K562 (cell line): ENCODE measurements at regions not wholly inside any gene's neighbourhood (a gene's known extent, or its start where the extent isn't known, plus 50 kb on each side); places are given as distances from the start of the nearest gene placed in this dataset.

ENCODE experiments used
- ATAC-seq: fragments of 200-7000 bp; cut with Tn5 transposase; 3 replicates; pipeline ENCODE4 v1.9.1; 2020; ENCODE audit warnings: moderate library complexity
- BruUV-seq: library from RNA; stranded (reverse); fragments of 400-500 nt; replicated peaks from 2 replicates; lab custom pipeline; 2021; lab: Mats Ljungman, UMichigan
- CTCF ChIA-PET: fragments of 300-600 bp; formaldehyde crosslinking; extraction: SDS; loops from one replicate; lab custom pipeline; 2021; ENCODE audit warnings: low intra/inter-chr PET ratio; lab: Yijun Ruan, JAX
- POLR2A ChIA-PET: fragments of 300-600, 350-650 bp; sonication (Branson Sonifier 250); formaldehyde crosslinking; extraction: SDS; loops from one replicate; lab custom pipeline; 2021; ENCODE audit warnings: antibody characterized with exemption, inconsistent platforms; lab: Yijun Ruan, JAX
- DNase-seq, 4 experiments: peaks; one replicate each; pipeline versions ENCODE4 v3.0.0 to v3.0.0-alpha.2; 2011 to 2018; ENCODE audit warnings: low spot score in 3 of 4, mixed read lengths in 3 of 4; ENCODE audit errors: extremely low read depth in 1 of 4
- FAIRE-seq: peaks from 2 replicates; lab custom pipeline; 2011; peaks lifted over from hg19 to GRCh38; lab: Jason Lieb, UNC
- H2AFZ ChIP-seq: 2 replicates; pipeline ENCODE4 v1.6.0; 2011; ENCODE audit warnings: low read depth, low read length, control low read depth, inconsistent platforms
- H3K27ac ChIP-seq: fragments of 200-600 bp; 3 replicates; pipeline ENCODE4 v1.8.0; 2011; ENCODE audit warnings: low read depth, mild to moderate bottlenecking, control low read depth, inconsistent platforms, low read length, moderate library complexity, mixed read lengths; ENCODE audit errors: extremely low read depth
- H3K27me3 ChIP-seq, 2 experiments: fragments of 300-600 bp in 1 of 2; 2 replicates in 1 of 2; 3 replicates in 1 of 2; pipeline versions ENCODE4 v1.6.0 to v1.8.0; 2011; ENCODE audit warnings: inconsistent platforms in 2 of 2, low read length in 2 of 2, mild to moderate bottlenecking in 1 of 2, mixed read lengths in 1 of 2, moderate library complexity in 1 of 2; ENCODE audit not compliant: control insufficient read depth in 2 of 2, insufficient read depth in 2 of 2
- H3K36me3 ChIP-seq: fragments of 300-600 bp; 3 replicates; pipeline ENCODE4 v1.8.0; 2011; ENCODE audit warnings: mild to moderate bottlenecking, low read length, inconsistent platforms; ENCODE audit not compliant: control insufficient read depth, insufficient read depth
- H3K4me1 ChIP-seq, 2 experiments: fragments of 200-600 bp in 1 of 2; replicated peaks in 1 of 2; 2 replicates in 1 of 2; 3 replicates in 1 of 2; pipeline versions ENCODE4 v1.5.1 to v1.8.0; 2011; ENCODE audit warnings: inconsistent platforms in 2 of 2, low read length in 2 of 2, mild to moderate bottlenecking in 1 of 2, mixed read lengths in 1 of 2, moderate library complexity in 1 of 2; ENCODE audit not compliant: control insufficient read depth in 2 of 2, insufficient read depth in 2 of 2
- H3K4me2 ChIP-seq: 2 replicates; pipeline ENCODE4 v1.6.1; 2011; ENCODE audit warnings: low read length, control low read depth, inconsistent platforms, mixed read lengths; ENCODE audit not compliant: insufficient read depth
- H3K4me3 ChIP-seq: fragments of 200-600 bp; sonication (generic), shearing (Covaris generic); 2 replicates; pipeline ENCODE4 v1.5.1; 2016; ENCODE audit warnings: control low read depth, inconsistent platforms
- H3K79me2 ChIP-seq: fragments of 200-600 bp; 3 replicates; pipeline ENCODE4 v1.8.0; 2011; ENCODE audit warnings: low read length, inconsistent platforms; ENCODE audit not compliant: control insufficient read depth, insufficient read depth
- H3K9ac ChIP-seq, 2 experiments: 2 replicates each; pipeline versions ENCODE4 v1.6.0 to v1.6.1; 2011; ENCODE audit warnings: low read depth in 2 of 2, low read length in 2 of 2, control low read depth in 1 of 2, inconsistent platforms in 1 of 2, mild to moderate bottlenecking in 1 of 2, mixed read lengths in 1 of 2; ENCODE audit not compliant: insufficient read depth in 1 of 2
- H3K9me1 ChIP-seq: one replicate; pipeline ENCODE4 v1.6.0; 2011; ENCODE audit warnings: inconsistent platforms, mild to moderate bottlenecking, low read length, moderate library complexity; ENCODE audit not compliant: control insufficient read depth, insufficient read depth
- H3K9me3 ChIP-seq: replicated peaks from 2 replicates; pipeline ENCODE4 v1.5.1; 2011; ENCODE audit warnings: low read depth, low read length, inconsistent platforms; ENCODE audit not compliant: control insufficient read depth, insufficient read depth
- H4K20me1 ChIP-seq: replicated peaks from 2 replicates; pipeline ENCODE4 v1.6.1; 2011; ENCODE audit warnings: low read length, inconsistent platforms, mixed read lengths; ENCODE audit not compliant: control insufficient read depth, insufficient read depth
- ATF1 ChIP-seq, 2 experiments: fragments of 450-650 bp in 1 of 2; IDR thresholded peaks; 2 replicates each; pipeline ENCODE4 v1.6.1; 2016; ENCODE audit warnings: missing compliant biosample characterization in 1 of 2, missing genetic modification characterization in 1 of 2
- HNRNPH1 ChIP-seq: fragments of 200-400 bp; formaldehyde crosslinking; optimal IDR thresholded peaks from 2 replicates; pipeline ENCODE3; 2017; ENCODE audit warnings: low read depth, mild to moderate bottlenecking, low read length, moderate library complexity
- PCBP2 ChIP-seq: fragments of 200-400 bp; formaldehyde crosslinking; IDR thresholded peaks from 2 replicates; pipeline ENCODE4 v1.6.1; 2018; ENCODE audit warnings: low read length, low read depth, mild to moderate bottlenecking, moderate library complexity; ENCODE audit not compliant: poor library complexity, severe bottlenecking
- POU5F1 ChIP-seq: fragments of 150-350 bp; IDR thresholded peaks from 2 replicates; pipeline ENCODE4 v1.6.1; 2014; ENCODE audit warnings: borderline replicate concordance, low read length, low read depth, mild to moderate bottlenecking; ENCODE audit not compliant: partially characterized antibody
- SMARCA5 ChIP-seq: fragments of 450-650 bp; IDR thresholded peaks from 2 replicates; pipeline ENCODE4 v1.6.1; 2016
- SNAPC5 ChIP-seq: fragments of 250-450 bp; sonication (Bioruptor Pico); IDR thresholded peaks from 2 replicates; pipeline ENCODE4 v1.8.0; 2021; ENCODE audit warnings: moderate library complexity, mild to moderate bottlenecking, inconsistent platforms
- ZMIZ1 ChIP-seq, 2 experiments: fragments of 150-350 bp in 1 of 2; IDR thresholded peaks; 2 replicates each; pipeline ENCODE4 v1.6.1; 2012 to 2016; ENCODE audit warnings: low read depth in 2 of 2, low read length in 2 of 2, mild to moderate bottlenecking in 1 of 2, moderate library complexity in 1 of 2
- ZNF407 ChIP-seq: fragments of 450-650 bp; IDR thresholded peaks from 2 replicates; pipeline ENCODE4 v1.6.1; 2016; ENCODE audit warnings: low read depth
- ZNF436 ChIP-seq: fragments of 250-450, 450-650 bp; sonication (Bioruptor Pico); formaldehyde crosslinking; IDR thresholded peaks from 2 replicates; pipeline ENCODE4 v1.7.0; 2020; ENCODE audit warnings: mild to moderate bottlenecking
- ZNF445 ChIP-seq: fragments of 250-450 bp; sonication (Bioruptor Pico); IDR thresholded peaks from 2 replicates; pipeline ENCODE4 v1.4.0; 2020; ENCODE audit warnings: low read depth, mild to moderate bottlenecking, moderate library complexity
- WGBS: fragments of 100-300 bp; shearing (Covaris generic); methylation state at CpG from one replicate; pipeline ENCODE4 v1.1.6; 2016; ENCODE audit warnings: low coverage, mixed read lengths; ENCODE audit not compliant: insufficient coverage; ENCODE audit errors: missing lambda C conversion rate; 5-methylcytosine and 5-hydroxymethylcytosine counted together
- in situ Hi-C: fragments of 300-500 bp; cut with MboI; formaldehyde crosslinking; loops from 4 replicates; pipeline ENCODE4 v1.15.0; 2018; ENCODE audit warnings: inconsistent platforms, mixed read lengths
- intact Hi-C: fragments of 100-400 bp; cut with micrococcal nuclease; formaldehyde crosslinking; loops from 2 replicates; pipeline ENCODE4 v1.14.2; 2022

- ATAC-seq (no peak), DNase-seq (no peak)
- 4% methylated on average over 3 of the region's 3 CpGs for WGBS
- Histone ChIP-seq H3K4me3 (no peak overlapping the region), H4K20me1 (no peaks in the 10 kb centered on the region), H3K9me3 (no peaks in the 10 kb centered on the region), H3K27me3 (no peaks in the 10 kb centered on the region), H3K79me2 (no peaks in the 10 kb centered on the region), H3K9me1 (no peaks in the 10 kb centered on the region), H2AFZ (no peak overlapping the region), H3K9ac (no peak overlapping the region), H3K27ac (no peak overlapping the region)
- in situ Hi-C loops, result no loop called here
- CTCF ChIA-PET, result no interaction called here
- intact Hi-C loops, result no loop called here
- POLR2A ChIA-PET, result no interaction called here
- no peak for TF ChIP-seq ATF1 (CRISPR knock-in tag; IDR thresholded peaks at IDR 0.05)
- no peak for TF ChIP-seq ATF1 (tag; IDR thresholded peaks at IDR 0.05)
- TF ChIP-seq ZNF445, result no peak
- no peak for TF ChIP-seq POU5F1
- TF ChIP-seq ZNF407, result no peak
- no peak for TF ChIP-seq SNAPC5 (CRISPR knock-in tag)
- TF ChIP-seq ZNF436 (CRISPR knock-in tag), result no peak
- no peak for TF ChIP-seq ZMIZ1 (IDR thresholded peaks at IDR 0.05; ENCODE audit: low read depth in 2 of 2, low read length in 2 of 2)
- no peak for TF ChIP-seq SMARCA5
- TF ChIP-seq PCBP2, result no peak
- no peak for TF ChIP-seq HNRNPH1
- TF ChIP-seq, all 486 proteins: peak for 0
- no peaks in the 10 kb centered on the region for H3K36me3 ChIP-seq
- no TSS peak for BruUV-seq
- H3K4me1 ChIP-seq, result no peaks in the 10 kb centered on the region
- no peak overlapping the region for H3K4me2 ChIP-seq
- no peak for FAIRE-seq
Measured at GRCh38 chr2:180419212-180419611, 412.1 kb upstream of the CWC22 start.
